SJCRH30 (cell line): ENCODE measurements at regions not wholly inside any gene's neighbourhood (a gene's known extent, or its start where the extent isn't known, plus 50 kb on each side); places are given as distances from the start of the nearest gene placed in this dataset.
A peak's percentile ranks its signal among the peaks of the same experiment; 100 is the strongest.
"Not testable (repeated sequence)": the region's sequence is repeated elsewhere in the genome, so short reads cannot be mapped to it uniquely, and the experiment has no call there.

ENCODE experiments used
- DNase-seq, 2 experiments: peaks; one replicate each; pipeline ENCODE4 v3.0.0-alpha.2; 2015 to 2020
- H3K27ac ChIP-seq: fragments of 250-450 bp; sonication (Bioruptor Pico); 2 replicates; pipeline ENCODE4 v1.5.1; 2020; ENCODE audit warnings: mild to moderate bottlenecking, moderate library complexity
- H3K27me3 ChIP-seq: fragments of 250-450 bp; sonication (Bioruptor Pico); 2 replicates; pipeline ENCODE4 v1.5.1; 2020; ENCODE audit warnings: mild to moderate bottlenecking, moderate library complexity
- H3K36me3 ChIP-seq: fragments of 250-450 bp; sonication (Bioruptor Pico); 2 replicates; pipeline ENCODE4 v1.5.1; 2020; ENCODE audit warnings: mild to moderate bottlenecking, moderate library complexity
- H3K4me1 ChIP-seq: fragments of 250-450 bp; sonication (Bioruptor Pico); 2 replicates; pipeline ENCODE4 v1.5.1; 2020; ENCODE audit warnings: mild to moderate bottlenecking, moderate library complexity
- H3K4me3 ChIP-seq: fragments of 250-450 bp; sonication (Bioruptor Pico); 2 replicates; pipeline ENCODE4 v1.5.1; 2020; ENCODE audit warnings: mild to moderate bottlenecking, moderate library complexity
- H3K9me3 ChIP-seq: fragments of 250-450 bp; sonication (Bioruptor Pico); replicated peaks from 2 replicates; pipeline ENCODE4 v1.5.1; 2020; ENCODE audit warnings: mild to moderate bottlenecking, moderate library complexity

DNA sequence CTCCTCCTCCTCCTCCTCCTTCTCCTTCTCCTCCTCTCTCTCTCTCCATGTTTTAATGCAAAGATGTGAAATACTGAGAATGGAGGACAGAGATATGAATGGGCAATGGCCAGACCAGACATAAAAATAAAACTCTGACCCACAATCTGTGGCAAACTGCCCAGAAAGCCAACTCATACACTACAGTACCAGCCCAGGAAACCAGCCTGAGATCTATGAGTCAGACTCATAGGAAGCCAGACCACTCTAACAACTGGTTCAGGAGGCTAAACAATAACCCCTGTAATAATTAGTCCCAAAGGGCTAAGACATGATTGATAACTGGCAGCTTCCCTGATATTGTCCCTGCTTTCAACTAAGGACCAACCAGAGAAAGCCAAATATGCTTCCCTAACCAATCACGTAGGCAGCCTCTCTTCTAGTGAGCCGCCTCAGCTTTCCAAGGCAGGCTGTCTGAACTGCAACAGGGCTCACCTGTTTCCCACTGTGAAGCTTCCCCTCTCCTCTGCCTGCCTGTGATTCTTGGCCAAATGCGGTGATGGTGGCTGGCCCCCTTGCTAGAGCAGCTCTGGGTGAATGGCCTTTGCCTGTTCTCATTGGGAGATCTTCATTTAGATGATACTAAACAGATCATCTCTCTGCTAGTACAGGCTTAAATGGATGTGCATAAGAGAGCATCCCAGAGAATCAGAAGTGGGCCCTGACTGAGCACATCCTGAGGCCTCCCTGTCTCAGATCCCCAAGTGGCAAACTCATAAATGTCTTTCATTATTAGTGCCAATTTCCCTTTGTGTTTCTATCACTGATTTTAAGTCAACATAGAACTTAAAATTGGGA lies 817.6 kb downstream of the TNS3 start:
- Histone ChIP-seq H3K9me3 (no peaks in the 10 kb centered on the region; the same call in 1 of the 2 replicates), H3K4me3 (no peak overlapping the region), H3K27me3 (no peaks in the 10 kb centered on the region), H3K4me1 (peaks cover 15% of the 10 kb centered on the region), H3K36me3 (no peaks in the 10 kb centered on the region), H3K27ac (peak overlapping the region; percentile 48)
- DNase-seq = peak; percentile 80 to 87

DNA sequence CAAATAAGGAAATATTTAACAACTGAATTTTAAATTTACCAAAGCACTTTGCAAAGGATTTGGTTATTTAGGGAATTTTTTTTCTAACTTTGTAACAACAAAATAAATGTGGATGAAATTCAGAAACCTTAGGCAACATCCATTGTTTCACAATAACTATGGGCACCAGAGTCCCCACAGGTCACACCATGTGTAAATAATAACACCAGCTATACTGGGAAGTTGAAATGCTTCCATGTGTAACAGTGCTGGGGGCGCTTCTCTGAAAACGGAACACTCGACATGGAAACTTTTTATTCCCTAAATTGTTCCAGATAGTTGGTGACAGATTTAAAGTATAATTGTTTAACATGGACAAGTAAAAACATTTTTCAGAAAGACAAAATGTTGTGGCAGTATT lies 818.6 kb downstream of the TNS3 start:
- H3K36me3 ChIP-seq = no peaks in the 10 kb centered on the region
- no peak for DNase-seq
- H3K4me1 ChIP-seq = peaks cover 15% of the 10 kb centered on the region
- peak overlapping the region; percentile 10 for H3K27ac ChIP-seq
- no peaks in the 10 kb centered on the region for H3K27me3 ChIP-seq
- H3K4me3 ChIP-seq = no peak overlapping the region
- no peaks in the 10 kb centered on the region; the same call in 1 of the 2 replicates for H3K9me3 ChIP-seq

DNA sequence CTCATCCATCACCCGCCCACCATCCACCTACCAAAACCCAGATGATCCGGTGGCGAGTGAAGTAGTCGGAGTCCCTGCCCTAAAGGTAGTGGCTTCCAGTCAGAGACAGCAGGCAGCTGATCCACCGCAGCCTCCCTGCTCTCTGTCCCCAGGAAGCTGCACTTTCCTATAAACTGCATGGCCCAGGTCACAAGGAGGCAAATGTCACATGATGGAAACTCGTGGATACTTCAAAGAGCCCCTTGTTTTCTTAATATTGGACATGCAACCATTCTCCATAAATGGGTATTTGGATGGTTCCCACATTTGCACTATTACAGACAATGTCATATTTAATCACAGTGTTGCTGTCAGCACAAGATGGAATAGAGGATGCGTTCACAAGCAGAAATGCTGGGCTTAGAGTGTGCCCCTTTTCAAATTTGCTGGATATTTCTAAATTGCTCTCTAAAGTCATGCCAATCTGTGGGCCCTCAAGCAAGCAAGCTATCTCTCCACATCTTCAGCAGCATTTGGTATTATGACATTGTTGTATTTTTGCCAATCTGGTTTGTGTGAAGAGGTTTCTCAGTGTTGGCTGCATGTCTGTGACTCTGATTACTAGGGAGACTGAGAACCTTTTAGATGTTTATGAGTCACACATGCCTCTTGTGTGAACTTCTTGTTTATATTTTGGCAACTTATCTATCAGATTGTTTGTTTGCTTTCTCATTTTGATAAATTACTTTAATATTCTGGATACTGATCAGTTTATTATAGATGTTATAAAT lies 822.0 kb downstream of the TNS3 start:
- Histone ChIP-seq H3K27me3 (no peaks in the 10 kb centered on the region), H3K4me1 (peaks cover 14% of the 10 kb centered on the region), H3K9me3 (no peaks in the 10 kb centered on the region), H3K36me3 (no peaks in the 10 kb centered on the region), H3K4me3 (no peak overlapping the region), H3K27ac (no peak overlapping the region)
- no peak for DNase-seq

DNA sequence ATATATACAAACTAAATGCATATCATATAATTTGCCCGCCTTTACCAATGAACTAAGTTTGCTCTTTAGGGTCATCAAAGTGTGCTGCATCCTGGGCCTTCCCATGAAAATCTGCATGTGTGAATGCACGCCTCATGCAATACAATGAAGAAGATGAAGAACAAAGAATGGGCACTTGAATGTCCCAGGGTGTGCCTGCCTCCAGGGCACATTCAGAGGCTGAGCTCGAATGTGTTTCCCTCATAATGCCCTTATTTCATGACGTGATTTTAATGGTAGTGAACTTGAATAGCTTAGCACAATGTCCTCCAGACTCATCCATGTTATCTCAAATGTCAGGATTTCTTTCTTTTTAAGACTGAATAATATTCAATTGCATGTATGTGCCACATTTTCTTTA lies 824.9 kb downstream of the TNS3 start:
- Histone ChIP-seq H3K9me3 (no peaks in the 10 kb centered on the region), H3K27ac (no peak overlapping the region), H3K27me3 (no peaks in the 10 kb centered on the region), H3K4me3 (no peak overlapping the region), H3K36me3 (no peaks in the 10 kb centered on the region), H3K4me1 (peaks cover 12% of the 10 kb centered on the region; the same call in 1 of the 2 replicates)
- DNase-seq = no peak

DNA sequence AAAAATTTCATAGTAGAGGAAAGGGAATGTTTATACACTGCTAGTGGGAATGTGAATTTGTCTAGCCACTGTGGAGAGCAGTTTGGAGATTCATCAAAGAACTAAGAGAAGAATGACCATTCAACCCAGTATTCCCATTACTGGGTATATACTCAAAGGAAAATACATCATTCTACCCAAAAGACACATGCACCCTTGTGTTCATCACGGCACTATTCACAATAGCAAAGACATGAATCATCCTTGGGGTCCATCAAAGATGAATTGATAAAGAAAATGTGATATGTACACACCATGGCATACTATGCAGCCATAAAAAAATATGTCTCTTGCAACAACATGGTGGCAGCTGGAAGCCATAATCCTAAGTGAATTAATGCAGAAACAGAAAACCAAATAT lies 825.7 kb downstream of the TNS3 start:
- no peaks in the 10 kb centered on the region for H3K27me3 ChIP-seq
- no peaks in the 10 kb centered on the region for H3K9me3 ChIP-seq
- H3K4me1 ChIP-seq = peaks cover 12% of the 10 kb centered on the region; the same call in 1 of the 2 replicates
- DNase-seq = no peak
- no peak overlapping the region for H3K27ac ChIP-seq
- H3K36me3 ChIP-seq = no peaks in the 10 kb centered on the region
- no peak overlapping the region for H3K4me3 ChIP-seq

DNA sequence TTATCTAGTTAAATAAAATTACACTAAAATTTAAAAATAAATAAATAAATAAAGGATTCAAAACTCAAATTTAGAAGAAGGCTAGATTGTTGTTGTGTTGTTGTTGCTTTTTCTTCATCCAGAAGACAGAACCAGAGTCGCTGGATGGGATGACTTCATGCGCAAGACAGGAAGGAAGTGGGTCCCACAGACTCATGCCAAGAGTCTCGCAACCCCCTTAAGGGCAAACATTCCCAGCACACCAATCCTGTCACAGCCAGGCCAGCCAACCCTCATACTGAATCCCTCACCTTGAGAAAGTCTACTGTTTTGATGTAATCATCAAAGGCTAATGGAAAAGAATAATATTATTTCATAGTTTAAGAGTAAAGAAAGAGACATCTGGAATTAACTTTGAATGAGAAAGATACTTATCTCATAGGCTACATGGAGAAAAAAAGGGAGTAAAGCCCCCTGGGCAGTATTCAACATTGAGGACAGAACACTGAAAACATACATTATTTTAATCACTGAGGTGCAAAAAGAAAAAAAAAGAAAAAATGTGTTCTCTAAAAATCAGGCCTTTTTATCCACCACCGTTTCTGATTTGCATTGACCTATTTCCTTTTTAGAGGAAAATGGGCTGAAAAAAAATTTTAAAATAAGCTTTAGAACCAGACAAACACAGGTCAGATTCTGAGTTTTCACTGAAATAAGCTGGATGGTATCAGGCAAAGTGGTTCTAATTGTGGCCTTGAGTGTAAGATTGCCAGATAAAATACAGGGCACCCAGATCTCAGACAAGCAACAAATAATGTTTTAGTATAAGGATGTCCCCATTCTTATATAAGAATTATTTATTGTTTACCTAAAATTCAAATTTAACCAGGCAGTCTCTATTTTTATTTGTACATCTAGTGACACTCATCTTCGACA lies 826.5 kb downstream of the TNS3 start:
- Histone ChIP-seq H3K9me3 (no peaks in the 10 kb centered on the region), H3K36me3 (no peaks in the 10 kb centered on the region), H3K4me1 (peaks cover 12% of the 10 kb centered on the region; the same call in 1 of the 2 replicates), H3K4me3 (no peak overlapping the region), H3K27ac (no peak overlapping the region), H3K27me3 (no peaks in the 10 kb centered on the region)
- no peak for DNase-seq

DNA sequence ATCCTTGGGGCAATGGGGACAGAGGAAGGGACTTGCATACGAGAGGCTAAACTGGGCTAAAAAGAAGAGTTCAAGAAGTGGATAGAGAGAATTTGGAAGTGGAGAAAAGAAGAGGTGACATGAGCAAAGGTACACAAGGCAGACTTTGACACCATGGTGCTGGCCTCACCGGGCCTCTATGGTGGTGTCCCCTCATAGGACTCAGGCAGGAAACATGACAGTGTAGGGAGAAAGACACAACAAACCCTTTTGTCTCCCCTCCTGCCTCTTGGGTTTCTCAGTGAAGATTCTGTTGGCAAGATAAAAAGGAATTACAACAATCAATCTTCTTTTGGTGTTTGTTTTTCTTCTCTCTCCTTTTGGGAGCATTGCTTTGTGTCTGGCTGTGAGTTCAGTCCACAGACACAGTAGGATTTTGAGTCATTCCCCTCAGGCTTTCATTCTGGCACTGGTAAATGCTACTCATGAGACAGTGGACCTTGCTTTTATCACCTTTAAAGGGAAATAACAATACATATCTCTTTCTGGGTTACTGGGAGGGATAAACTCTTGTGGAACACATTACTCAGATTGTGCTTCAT lies 827.7 kb downstream of the TNS3 start:
- H3K27ac ChIP-seq = no peak overlapping the region

DNA sequence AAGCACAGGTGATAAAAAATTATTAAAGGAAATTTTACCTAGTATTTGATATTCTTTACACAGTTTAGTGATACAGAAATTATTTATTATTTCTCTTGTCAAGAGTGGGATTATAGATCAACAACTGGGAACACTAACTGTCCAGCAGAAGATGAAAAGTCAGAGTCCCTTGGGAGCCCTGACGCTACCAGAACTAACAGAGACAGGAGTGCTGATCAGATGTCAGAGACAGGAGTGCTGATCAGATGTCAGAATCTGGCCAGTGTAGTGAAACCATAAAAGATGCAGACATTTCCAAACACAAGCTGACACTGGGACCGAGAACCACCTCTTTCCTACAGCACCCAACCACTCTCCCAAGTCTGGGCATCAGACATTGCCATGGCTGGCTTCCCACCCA lies 828.2 kb downstream of the TNS3 start:
- H3K27ac ChIP-seq = no peak overlapping the region
- H3K9me3 ChIP-seq = no peaks in the 10 kb centered on the region
- H3K27me3 ChIP-seq = no peaks in the 10 kb centered on the region
- peaks cover 12% of the 10 kb centered on the region; the same call in 1 of the 2 replicates for H3K4me1 ChIP-seq
- DNase-seq = peak in 1 of 2 experiments; percentile 23
- no peaks in the 10 kb centered on the region for H3K36me3 ChIP-seq
- no peak overlapping the region for H3K4me3 ChIP-seq

More for the DNA sequence above, 827.7 kb downstream of the TNS3 start:
- Histone ChIP-seq H3K4me3 (no peak overlapping the region), H3K27me3 (no peaks in the 10 kb centered on the region), H3K36me3 (no peaks in the 10 kb centered on the region), H3K9me3 (no peaks in the 10 kb centered on the region), H3K4me1 (peaks cover 12% of the 10 kb centered on the region; the same call in 1 of the 2 replicates)
- DNase-seq = no peak

DNA sequence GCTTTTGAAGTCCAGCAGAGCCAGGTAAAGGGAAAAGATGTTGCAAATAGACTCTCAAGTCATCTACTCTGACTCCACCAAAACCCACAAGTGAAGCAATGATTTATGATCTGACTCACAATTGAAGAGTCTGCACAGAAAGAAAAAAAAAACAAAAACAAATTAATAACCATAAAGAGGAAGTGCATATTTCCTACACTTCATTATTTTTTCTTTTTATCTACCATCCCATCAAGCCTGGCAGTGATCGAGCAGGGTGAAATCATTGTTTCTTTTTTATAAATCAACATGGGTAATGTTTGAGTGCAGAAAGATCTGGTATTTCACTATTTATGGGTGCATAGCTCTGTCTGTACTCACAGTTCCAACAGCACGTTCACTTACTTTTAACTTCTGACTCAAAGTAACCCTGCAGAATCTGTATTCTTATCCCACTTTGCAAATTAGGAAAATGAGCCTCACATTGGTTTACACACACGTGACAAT lies 829.0 kb downstream of the TNS3 start:
- no peak for DNase-seq
- Histone ChIP-seq H3K4me1 (peaks cover 12% of the 10 kb centered on the region; the same call in 1 of the 2 replicates), H3K9me3 (no peaks in the 10 kb centered on the region), H3K4me3 (no peak overlapping the region), H3K27me3 (no peaks in the 10 kb centered on the region), H3K27ac (no peak overlapping the region), H3K36me3 (no peaks in the 10 kb centered on the region)

DNA sequence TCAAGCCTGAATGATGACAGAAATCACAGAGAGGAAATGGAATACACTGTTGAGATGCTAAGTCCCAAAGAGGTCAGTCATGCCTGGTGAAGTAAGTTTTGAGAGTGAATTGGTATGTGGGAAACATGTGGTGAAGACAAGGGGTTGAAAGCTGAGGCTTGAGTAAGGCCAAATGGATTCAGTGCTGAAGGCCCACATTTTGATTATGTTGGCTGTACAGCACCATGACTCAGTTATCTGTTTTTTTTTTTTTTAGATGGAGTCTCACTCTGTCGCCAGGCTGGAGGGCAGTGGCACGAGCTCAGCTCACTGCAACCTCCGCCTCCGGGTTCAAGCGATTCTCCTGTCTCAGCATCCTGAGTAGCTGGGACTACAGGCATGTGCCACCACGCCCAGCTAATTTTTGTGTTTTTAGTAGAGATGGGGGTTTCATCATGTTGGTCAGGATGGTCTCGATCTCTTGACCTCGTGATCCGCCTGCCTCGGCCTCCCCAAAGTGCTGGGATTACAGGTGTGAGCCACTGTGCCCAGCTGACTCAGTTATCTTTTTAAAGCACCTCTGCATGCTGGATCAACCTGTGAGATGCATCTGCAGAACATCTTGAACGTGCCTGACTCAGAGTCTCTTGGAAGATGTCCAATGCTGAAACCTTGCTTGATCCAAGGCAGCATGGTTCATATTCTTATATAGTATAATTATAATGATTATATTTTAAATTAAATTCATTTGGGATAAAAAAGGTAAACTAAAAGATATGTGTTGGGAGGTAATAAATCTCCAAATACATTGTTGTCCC lies 829.8 kb downstream of the TNS3 start:
- H3K9me3 ChIP-seq, H3K4me3 ChIP-seq, H3K27me3 ChIP-seq, DNase-seq, H3K36me3 ChIP-seq, H3K27ac ChIP-seq: not testable (repeated sequence)
- peaks cover 12% of the 10 kb centered on the region; the same call in 1 of the 2 replicates for H3K4me1 ChIP-seq

DNA sequence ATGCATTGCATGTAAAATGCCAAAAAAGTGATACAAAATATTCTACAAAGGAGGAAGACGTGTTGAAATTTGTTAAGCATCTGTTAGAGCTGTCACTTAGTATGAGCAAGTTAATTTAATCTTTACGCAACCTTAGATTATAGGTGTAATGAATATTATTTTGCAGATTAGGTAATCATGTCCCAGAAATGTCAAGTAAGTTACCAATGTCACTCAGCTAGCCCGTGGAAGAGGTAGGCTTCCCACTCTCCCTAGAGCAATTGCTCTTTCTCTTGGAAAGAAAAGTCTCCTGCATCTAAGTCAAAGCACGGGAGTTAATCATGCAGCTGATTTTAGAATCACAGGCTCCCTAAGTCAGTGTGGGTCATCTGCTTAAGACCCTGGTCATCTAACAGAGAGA lies 830.4 kb upstream of the IGFBP3 start:
- no peak overlapping the region for H3K27ac ChIP-seq
- H3K9me3 ChIP-seq = no peaks in the 10 kb centered on the region
- H3K27me3 ChIP-seq = no peaks in the 10 kb centered on the region
- H3K36me3 ChIP-seq = no peaks in the 10 kb centered on the region
- no peak overlapping the region for H3K4me3 ChIP-seq
- peaks cover 12% of the 10 kb centered on the region; the same call in 1 of the 2 replicates for H3K4me1 ChIP-seq
- no peak for DNase-seq

DNA sequence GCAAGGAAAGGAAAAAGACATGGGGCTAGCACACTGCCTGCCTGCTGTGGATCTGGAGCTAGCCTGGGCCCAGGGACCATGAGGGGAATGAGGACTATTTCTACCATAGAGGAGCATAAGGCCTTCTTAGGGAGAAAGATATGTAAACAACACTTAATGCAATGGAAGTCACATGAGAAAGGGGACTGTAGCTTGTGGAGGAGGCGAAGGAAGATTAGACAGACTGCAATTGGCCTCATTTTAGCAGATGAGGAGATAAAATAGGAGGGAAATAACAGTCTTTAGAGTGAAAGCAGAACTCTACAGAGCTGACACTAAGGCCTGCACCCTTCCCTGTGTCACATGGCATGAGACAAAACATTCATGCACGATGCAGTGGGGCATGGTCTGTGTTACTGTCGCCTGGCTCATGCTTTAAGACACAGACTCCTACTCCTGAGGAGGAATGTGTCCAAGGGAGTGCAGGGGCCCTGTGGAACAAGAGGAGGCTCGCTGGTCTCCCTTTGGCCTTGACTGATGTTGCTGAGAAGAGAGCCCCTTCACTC lies 829.3 kb upstream of the IGFBP3 start:
- no peak overlapping the region for H3K27ac ChIP-seq
- DNase-seq = peak in 1 of 2 experiments; percentile 13
- no peaks in the 10 kb centered on the region for H3K9me3 ChIP-seq
- no peaks in the 10 kb centered on the region for H3K36me3 ChIP-seq
- H3K4me3 ChIP-seq = no peak overlapping the region
- peaks cover 12% of the 10 kb centered on the region; the same call in 1 of the 2 replicates for H3K4me1 ChIP-seq
- H3K27me3 ChIP-seq = no peaks in the 10 kb centered on the region
